ENCODE measurements at regions not wholly inside any gene's neighbourhood (a gene's known extent, or its start where the extent isn't known, plus 50 kb on each side); places are given as distances from the start of the nearest gene placed in this dataset.
"Not testable (repeated sequence)": the region's sequence is repeated elsewhere in the genome, so short reads cannot be mapped to it uniquely, and the experiment has no call there.

DNA sequence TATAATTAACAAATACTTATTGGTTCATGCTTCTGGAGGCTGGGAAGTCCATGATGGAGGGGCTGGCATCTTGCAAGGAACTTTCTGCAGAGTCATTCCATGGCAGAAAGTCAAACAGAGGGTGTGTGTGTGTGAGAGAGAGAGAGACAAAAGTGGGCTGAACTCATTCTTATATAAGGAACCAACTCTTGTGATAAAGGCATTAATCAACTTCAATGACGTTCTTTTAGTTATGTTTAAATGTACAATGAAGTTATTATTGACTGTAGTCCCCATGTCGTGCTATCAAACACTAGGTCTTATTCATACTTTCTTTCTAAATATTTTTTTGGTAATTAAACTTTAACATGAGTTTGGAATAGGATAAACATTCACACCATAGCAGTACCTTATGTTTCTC is 1408.8 kb downstream of the STIM2 start:
- H3K4me1 Mint-ChIP-seq = no peaks in the 10 kb centered on the region
- H3K36me3 Mint-ChIP-seq = no peaks in the 10 kb centered on the region

DNA sequence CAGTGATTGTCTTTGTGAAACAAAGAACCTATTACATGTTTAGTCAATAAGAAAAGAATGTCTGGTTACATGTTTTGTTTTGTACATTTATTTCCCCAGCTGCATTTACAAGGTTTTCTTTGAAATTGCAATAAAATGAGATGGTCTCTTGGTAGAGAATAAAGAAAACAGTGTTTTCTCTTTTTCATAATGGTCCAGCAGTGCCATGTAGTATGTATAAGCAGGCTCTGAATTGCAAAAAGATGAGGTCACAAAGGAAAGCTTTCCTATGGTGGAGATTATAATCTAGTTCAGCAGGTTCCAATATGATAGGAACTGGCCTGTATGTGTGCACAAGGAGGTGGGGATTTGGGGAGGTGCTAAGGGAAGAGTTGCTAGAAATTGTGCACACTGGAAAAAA is 1417.3 kb downstream of the STIM2 start:
- Mint-ChIP-seq H3K27ac (no peak overlapping the region), H3K4me3 (no peak overlapping the region), H3K27me3 (no peaks in the 10 kb centered on the region), H3K36me3 (no peaks in the 10 kb centered on the region), H3K4me1 (no peaks in the 10 kb centered on the region), H3K9me3 (peaks cover 16% of the 10 kb centered on the region)
- no peak for DNase-seq

More for the DNA sequence above, 1408.8 kb downstream of the STIM2 start:
- Mint-ChIP-seq H3K4me3 (no peak overlapping the region), H3K27ac (no peak overlapping the region), H3K27me3 (no peaks in the 10 kb centered on the region), H3K9me3 (no peaks in the 10 kb centered on the region)
- no peak for DNase-seq

DNA sequence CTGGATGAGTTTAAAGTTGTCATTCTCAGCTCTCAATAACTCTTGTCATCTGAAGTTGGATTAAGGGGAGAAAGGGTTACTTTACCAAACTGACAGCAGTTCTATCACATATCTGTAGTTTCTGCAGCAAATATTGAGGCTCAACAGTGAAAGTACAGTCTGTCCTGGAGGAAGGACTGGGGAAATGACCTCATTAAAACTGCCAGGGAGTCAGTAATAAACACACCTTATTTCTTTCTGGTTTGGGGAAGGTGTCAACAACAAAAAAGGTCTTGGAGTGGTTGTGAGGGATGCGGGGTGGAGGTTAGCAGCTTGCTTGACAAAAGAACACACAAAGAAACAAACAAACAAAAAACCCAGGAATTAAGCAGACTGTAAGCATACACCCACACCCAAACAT is 1418.0 kb downstream of the STIM2 start:
- Mint-ChIP-seq H3K9me3 (peaks cover 17% of the 10 kb centered on the region), H3K4me3 (no peak overlapping the region), H3K4me1 (no peaks in the 10 kb centered on the region), H3K27me3 (no peaks in the 10 kb centered on the region), H3K27ac (no peak overlapping the region), H3K36me3 (no peaks in the 10 kb centered on the region)
- DNase-seq = no peak

DNA sequence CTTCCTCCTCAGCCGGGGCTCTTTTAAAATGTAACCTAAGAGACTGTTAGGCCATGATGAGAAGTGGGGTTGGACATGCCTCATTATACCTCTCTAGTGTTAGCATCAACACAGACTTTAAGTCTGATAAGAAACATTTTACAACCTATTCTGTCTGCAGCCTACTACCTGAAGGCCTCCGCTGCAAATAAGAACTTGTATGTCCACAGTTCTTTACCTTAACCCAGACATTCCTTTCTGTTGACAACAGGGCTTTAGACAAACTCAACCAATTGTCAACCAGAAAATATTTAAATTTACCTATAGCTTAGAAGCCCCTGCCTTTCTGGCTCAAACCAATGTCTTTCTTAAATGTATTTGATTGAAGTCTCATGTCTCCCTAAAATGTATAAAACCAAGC is 1418.6 kb downstream of the STIM2 start:
- Mint-ChIP-seq H3K9me3 (peaks cover 17% of the 10 kb centered on the region), H3K27me3 (no peaks in the 10 kb centered on the region), H3K4me3 (no peak overlapping the region), H3K36me3 (no peaks in the 10 kb centered on the region), H3K27ac (no peak overlapping the region), H3K4me1 (no peaks in the 10 kb centered on the region)
- DNase-seq = no peak

DNA sequence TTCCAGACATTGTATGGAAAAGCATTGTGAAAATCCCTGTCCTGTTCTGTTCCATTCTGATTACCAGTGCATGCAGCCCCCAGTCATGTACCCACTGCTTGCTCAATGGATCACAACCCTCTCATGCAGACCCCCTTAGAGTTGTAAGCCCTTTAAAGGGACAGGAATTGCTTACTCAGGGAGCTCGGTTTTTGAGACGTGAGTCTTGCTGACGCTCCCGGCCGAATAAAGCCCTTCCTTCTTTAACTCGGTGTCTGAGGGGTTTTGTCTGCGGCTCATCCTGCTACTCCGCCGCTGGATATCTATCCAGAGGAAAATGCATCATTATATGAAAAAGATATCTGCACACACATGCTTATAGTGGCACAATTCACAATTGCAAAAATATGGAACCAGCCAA is 1425.6 kb downstream of the STIM2 start:
- H3K4me1 Mint-ChIP-seq, DNase-seq, H3K27me3 Mint-ChIP-seq, H3K36me3 Mint-ChIP-seq, H3K4me3 Mint-ChIP-seq, H3K27ac Mint-ChIP-seq: not testable (repeated sequence)
- peaks cover 24% of the 10 kb centered on the region for H3K9me3 Mint-ChIP-seq

DNA sequence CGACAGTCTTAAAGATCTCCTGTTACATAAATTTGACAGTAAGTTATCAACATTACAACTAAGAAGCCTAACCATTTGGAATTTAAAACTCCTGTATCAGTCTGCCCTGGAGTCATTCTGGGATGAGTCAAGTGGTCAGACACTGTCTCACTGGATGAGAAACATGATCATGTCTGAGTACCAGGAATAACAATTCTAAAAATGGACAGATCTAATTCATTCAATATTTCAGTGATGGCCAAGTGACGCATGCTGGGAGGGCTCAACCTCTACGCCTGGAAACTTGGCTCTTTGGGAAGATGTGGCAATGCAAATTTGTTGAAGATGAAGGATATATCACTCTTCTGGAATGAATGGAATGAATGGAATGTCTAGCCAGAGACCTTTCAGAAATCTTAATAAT is 1427.2 kb downstream of the STIM2 start:
- H3K4me1 Mint-ChIP-seq = no peaks in the 10 kb centered on the region
- peaks cover 20% of the 10 kb centered on the region for H3K9me3 Mint-ChIP-seq
- no peaks in the 10 kb centered on the region for H3K27me3 Mint-ChIP-seq

DNA sequence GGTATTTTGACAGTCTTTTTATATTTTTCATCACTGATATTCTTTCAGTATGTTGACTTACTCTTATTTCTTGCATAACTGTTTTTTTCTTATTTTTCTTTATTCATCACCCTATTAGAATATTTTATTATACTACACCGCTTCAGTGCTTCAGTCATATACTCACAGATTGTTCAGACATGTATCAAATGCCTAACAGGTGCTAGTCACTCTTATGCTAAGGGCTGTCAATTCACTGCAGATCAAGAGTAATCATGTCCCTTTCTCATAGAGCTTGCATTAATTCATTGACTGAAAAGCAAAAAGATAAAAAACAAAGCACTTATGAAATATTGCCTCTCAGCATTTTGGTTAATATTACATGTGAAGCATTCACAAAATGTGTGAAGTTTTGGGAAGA is 1435.6 kb downstream of the STIM2 start:
- Mint-ChIP-seq H3K4me1 (no peaks in the 10 kb centered on the region), H3K27ac (no peak overlapping the region), H3K27me3 (no peaks in the 10 kb centered on the region), H3K9me3 (peaks cover 8% of the 10 kb centered on the region), H3K4me3 (no peak overlapping the region), H3K36me3 (no peaks in the 10 kb centered on the region)
- DNase-seq = no peak

More for the DNA sequence above, 1427.2 kb downstream of the STIM2 start:
- H3K4me3 Mint-ChIP-seq = no peak overlapping the region
- no peaks in the 10 kb centered on the region for H3K36me3 Mint-ChIP-seq
- DNase-seq = no peak
- no peak overlapping the region for H3K27ac Mint-ChIP-seq

DNA sequence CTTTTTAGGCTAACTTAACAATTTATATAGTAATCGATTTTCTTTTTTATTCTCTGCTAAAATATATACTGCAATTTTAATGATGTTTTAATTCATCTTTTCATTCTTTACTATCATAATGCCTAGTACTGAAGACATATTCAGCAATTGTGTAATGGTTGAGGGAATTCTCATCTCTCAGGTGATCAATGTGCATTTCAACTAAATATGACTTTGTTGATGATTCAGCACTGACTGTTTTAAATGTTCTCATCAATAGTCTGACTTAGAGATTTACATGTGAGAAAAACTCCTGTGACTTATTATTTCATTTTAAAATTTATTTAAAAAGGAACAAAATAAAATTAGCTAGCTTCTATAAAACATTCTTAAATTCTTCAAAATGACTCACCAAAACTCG is 1450.3 kb downstream of the STIM2 start:
- H3K36me3 Mint-ChIP-seq = no peaks in the 10 kb centered on the region
- no peak for DNase-seq
- H3K27me3 Mint-ChIP-seq = no peaks in the 10 kb centered on the region
- H3K4me3 Mint-ChIP-seq = no peak overlapping the region
- peaks cover 2% of the 10 kb centered on the region for H3K9me3 Mint-ChIP-seq
- no peaks in the 10 kb centered on the region for H3K4me1 Mint-ChIP-seq
- no peak overlapping the region for H3K27ac Mint-ChIP-seq

DNA sequence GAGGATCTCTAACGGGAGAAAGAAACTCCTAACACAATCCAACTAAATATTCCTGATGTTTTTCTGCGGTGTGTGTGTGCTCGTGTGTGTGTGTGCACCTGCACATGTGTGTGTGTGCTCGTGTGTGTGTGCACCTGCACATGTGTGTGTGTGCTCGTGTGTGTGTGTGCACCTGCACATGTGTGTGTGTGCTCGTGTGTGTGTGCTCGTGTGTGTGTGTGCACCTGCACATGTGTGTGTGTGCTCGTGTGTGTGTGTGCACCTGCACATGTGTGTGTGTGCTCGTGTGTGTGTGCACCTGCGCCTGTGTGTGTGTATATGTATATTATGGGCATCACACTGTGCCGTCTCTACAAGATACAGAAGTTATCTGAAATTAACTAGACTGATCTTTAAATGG is 1451.9 kb downstream of the STIM2 start:
- not testable (repeated sequence) for H3K4me1 Mint-ChIP-seq, DNase-seq, H3K27me3 Mint-ChIP-seq, H3K27ac Mint-ChIP-seq, H3K4me3 Mint-ChIP-seq, H3K36me3 Mint-ChIP-seq, H3K9me3 Mint-ChIP-seq

DNA sequence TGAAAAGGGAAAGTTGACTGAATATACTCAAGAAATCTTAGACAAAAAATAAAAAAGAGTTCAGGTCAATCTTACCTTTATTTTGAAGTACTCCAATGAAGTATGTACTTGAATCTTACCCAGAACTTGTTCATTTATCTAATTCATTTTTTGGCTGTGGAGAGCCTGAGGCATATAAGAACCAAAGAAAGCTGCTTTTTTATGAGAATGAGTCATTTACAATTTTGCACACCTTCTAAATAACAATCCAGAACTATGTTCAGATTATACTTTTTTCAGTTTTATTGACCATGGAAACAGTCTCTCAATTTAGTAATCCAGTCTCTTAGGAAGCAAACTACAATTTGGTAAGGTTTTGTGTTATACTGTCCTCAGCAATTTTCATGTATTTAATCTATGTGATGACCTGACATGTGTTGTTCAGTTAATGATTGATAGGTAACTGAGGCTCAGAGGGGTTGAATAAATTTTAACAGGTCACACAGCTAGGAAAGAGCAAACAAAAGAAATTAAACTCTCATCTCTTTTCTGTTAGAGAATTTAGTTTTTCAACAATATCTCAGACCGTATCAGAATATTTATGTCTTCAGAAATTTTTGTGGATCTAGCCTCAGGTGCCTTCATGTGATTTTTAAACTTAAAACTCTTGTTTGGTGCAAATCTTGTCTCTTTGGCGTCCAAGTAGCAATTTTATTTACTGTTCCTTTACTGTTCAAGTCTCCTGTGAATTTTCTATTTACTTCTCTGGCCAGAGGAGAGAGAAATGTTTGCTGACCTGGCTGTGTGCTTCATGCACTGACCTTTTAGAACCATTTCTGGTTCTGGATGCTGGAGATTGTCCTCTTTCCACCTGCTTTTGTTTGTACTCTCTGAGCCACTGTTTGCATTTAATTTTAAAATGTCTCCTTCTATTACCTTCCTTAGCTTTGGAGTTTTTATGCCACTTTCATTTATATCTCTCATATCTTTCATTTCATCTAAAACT is 1453.4 kb downstream of the STIM2 start:
- peaks cover 2% of the 10 kb centered on the region for H3K9me3 Mint-ChIP-seq
- no peaks in the 10 kb centered on the region for H3K27me3 Mint-ChIP-seq
- no peak overlapping the region for H3K27ac Mint-ChIP-seq
- H3K4me3 Mint-ChIP-seq = no peak overlapping the region
- H3K4me1 Mint-ChIP-seq = no peaks in the 10 kb centered on the region
- H3K36me3 Mint-ChIP-seq = no peaks in the 10 kb centered on the region
- no peak for DNase-seq

DNA sequence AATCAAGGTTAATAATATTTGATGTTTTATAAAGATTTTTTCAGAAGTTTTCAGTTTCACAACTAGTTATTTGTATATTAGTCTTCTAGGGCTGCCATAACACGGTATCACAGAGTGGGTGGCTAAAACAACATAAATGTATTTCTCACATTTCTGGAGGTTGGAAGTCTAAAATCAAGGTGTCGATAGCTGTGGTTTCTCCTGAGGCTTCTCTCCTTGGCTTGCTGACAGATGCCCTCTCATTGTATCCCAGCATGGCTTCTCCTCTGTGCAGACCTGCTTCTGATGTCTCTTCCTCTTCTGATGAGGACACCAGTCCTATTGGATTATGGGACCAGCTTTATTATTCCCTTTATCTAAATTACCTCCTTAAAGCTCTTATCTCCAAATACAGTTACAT is 1456.6 kb downstream of the STIM2 start:
- Mint-ChIP-seq H3K27me3 (no peaks in the 10 kb centered on the region), H3K4me3 (no peak overlapping the region), H3K27ac (no peak overlapping the region), H3K9me3 (peaks cover 4% of the 10 kb centered on the region), H3K4me1 (no peaks in the 10 kb centered on the region), H3K36me3 (no peaks in the 10 kb centered on the region)
- no peak for DNase-seq

DNA sequence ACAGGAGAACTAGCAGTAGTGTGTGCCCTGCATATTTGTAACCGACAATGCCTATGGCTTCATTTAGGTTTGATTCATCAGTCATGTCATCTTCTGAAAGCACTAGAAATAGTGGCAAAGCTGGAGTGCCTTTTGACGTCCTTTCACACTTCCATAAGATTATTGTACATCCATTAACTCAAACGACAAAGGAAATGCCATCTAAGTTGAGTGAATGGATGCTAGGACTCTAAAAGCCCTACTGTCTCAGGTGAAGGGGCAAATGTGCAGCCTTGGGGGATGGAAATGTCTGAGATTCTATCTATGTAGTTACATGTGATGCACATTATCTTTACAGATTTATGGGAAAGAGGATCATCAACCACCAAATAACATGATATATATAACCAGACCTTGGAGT is 1473.6 kb downstream of the STIM2 start:
- Mint-ChIP-seq H3K4me1 (no peaks in the 10 kb centered on the region), H3K27me3 (no peaks in the 10 kb centered on the region), H3K9me3 (no peaks in the 10 kb centered on the region), H3K4me3 (no peak overlapping the region), H3K36me3 (no peaks in the 10 kb centered on the region), H3K27ac (no peak overlapping the region)
- no peak for DNase-seq

DNA sequence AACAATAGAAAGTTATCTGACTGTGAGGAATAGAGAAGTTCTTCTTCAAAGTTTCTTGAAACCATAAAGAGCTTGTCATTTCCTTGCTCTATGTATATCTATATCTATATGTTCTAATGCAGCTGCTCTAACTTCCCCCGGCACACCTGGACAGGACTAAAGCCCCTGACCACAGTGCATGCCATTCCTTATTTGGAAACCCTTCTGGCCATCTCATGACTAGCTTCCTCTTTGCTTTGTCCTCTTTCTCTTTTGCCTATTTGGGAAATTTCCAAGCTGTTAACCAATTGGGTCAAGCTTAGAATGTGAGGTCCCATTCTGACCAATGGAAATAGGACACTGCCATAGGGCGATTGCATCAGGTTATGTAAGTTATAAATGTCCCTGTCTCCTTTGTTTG is 1481.1 kb downstream of the STIM2 start:
- no peak overlapping the region for H3K27ac Mint-ChIP-seq
- H3K36me3 Mint-ChIP-seq = no peaks in the 10 kb centered on the region
- H3K9me3 Mint-ChIP-seq = peaks cover 15% of the 10 kb centered on the region
- H3K4me1 Mint-ChIP-seq = no peaks in the 10 kb centered on the region
- H3K27me3 Mint-ChIP-seq = no peaks in the 10 kb centered on the region
- DNase-seq = no peak
- H3K4me3 Mint-ChIP-seq = no peak overlapping the region

DNA sequence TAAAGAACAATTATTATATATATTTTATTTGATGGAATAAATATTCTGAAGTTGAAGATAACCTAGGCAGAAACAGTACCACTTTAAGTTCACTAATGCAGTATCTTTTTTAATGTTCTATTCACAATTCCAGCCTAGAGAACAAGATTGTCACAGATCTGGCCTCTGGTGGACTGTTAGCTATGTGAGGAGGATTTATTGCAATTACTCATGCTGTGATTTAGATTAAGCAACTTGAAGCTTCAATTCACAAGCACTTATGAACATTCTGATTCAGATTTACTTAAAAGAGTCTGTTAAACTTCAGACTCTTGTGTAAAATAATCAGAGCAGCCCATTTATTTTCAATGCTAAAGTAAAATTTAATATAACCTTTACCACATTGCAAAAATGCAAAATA is 1489.8 kb downstream of the STIM2 start:
- no peak for DNase-seq
- Mint-ChIP-seq H3K9me3 (peaks cover 3% of the 10 kb centered on the region), H3K36me3 (no peaks in the 10 kb centered on the region), H3K4me1 (no peaks in the 10 kb centered on the region), H3K4me3 (no peak overlapping the region), H3K27me3 (no peaks in the 10 kb centered on the region), H3K27ac (no peak overlapping the region)

DNA sequence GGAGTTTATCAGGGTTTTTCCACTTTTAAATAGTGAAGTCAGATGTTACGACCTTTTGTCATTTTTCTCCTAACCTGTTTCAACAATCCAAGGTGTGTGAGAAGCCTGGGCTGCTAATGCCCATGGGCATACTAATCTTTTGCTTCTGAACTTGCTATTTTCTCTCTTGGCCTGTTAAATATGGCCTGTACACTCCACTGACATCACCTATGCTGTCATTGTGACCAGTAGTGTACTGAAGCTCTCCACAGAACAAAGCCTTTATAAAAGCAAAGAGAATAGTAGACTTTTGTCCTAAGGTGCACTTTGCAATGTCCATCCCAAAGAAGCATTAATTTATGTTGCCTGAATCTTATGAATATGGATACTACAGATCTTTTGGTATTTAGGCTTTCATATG is 1490.5 kb downstream of the STIM2 start:
- no peak for DNase-seq
- Mint-ChIP-seq H3K36me3 (no peaks in the 10 kb centered on the region), H3K9me3 (peaks cover 3% of the 10 kb centered on the region), H3K27ac (no peak overlapping the region), H3K4me1 (no peaks in the 10 kb centered on the region), H3K4me3 (no peak overlapping the region), H3K27me3 (no peaks in the 10 kb centered on the region)

DNA sequence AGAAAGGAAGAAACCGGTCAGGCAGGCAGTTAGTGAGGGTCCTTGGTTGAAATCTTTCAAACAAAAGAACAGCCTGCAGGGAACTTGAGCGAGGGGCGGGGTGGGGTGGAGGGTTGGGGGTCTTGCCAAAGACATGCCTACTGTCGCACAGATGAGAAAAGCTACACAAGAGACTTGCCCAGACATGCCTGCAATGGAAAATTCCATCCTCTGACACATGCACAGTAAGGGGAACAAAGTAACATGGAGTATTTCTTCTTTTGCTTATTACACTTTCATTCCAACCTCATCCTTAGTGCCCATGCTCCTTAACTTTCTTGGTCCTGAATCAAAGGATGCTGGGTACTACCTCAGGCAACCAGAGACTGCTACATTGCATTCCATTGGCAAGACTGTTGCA is 1491.2 kb downstream of the STIM2 start:
- peaks cover 3% of the 10 kb centered on the region for H3K9me3 Mint-ChIP-seq
- H3K4me1 Mint-ChIP-seq = no peaks in the 10 kb centered on the region
- no peaks in the 10 kb centered on the region for H3K36me3 Mint-ChIP-seq
- no peak overlapping the region for H3K27ac Mint-ChIP-seq
- H3K4me3 Mint-ChIP-seq = no peak overlapping the region
- DNase-seq = no peak
- no peaks in the 10 kb centered on the region for H3K27me3 Mint-ChIP-seq
